Activated CD4-positive, alpha-beta T cell treated with anti-CD3 and anti-CD28 coated beads, Interleukin-2, amount 10 ng/mL, durations not matched to agents 24 days and 14 days (primary cell): ENCODE measurements at regions not wholly inside any gene's neighbourhood (a gene's known extent, or its start where the extent isn't known, plus 50 kb on each side); places are given as distances from the start of the nearest gene placed in this dataset.
A peak's percentile ranks its signal among the peaks of the same experiment; 100 is the strongest.
"Not testable (repeated sequence)": the region's sequence is repeated elsewhere in the genome, so short reads cannot be mapped to it uniquely, and the experiment has no call there.

Experiments
- DNase-seq: peaks from one replicate; pipeline ENCODE4 v3.0.0; 2022
- H3K27ac Mint-ChIP-seq: one replicate; pipeline ENCODE4 v1.8.0; 2022; ENCODE audit warnings: mild to moderate bottlenecking, mixed read lengths
- H3K27me3 Mint-ChIP-seq: one replicate; pipeline ENCODE4 v1.8.0; 2022; ENCODE audit warnings: mixed read lengths
- H3K36me3 Mint-ChIP-seq: one replicate; pipeline ENCODE4 v1.8.0; 2022; ENCODE audit warnings: low read depth, mild to moderate bottlenecking, mixed read lengths
- H3K4me1 Mint-ChIP-seq: one replicate; pipeline ENCODE4 v1.8.0; 2021; ENCODE audit warnings: mixed read lengths
- H3K4me3 Mint-ChIP-seq: one replicate; pipeline ENCODE4 v1.8.0; 2022; ENCODE audit warnings: mild to moderate bottlenecking, moderate library complexity, mixed read lengths
- H3K9me3 Mint-ChIP-seq: one replicate; pipeline ENCODE4 v1.8.0; 2021; ENCODE audit warnings: mixed read lengths
- intact Hi-C: fragments of 100-400 bp; cut with micrococcal nuclease; formaldehyde crosslinking; loops from one replicate; pipeline ENCODE4 v1.15.1; 2023

GRCh38 chr2:87352178-87352934 lies 330.7 kb upstream of the PLGLB1 start:
- H3K4me1 Mint-ChIP-seq, H3K36me3 Mint-ChIP-seq, H3K27ac Mint-ChIP-seq, H3K27me3 Mint-ChIP-seq, H3K4me3 Mint-ChIP-seq, intact Hi-C loops, DNase-seq, H3K9me3 Mint-ChIP-seq: not testable (repeated sequence)

DNA sequence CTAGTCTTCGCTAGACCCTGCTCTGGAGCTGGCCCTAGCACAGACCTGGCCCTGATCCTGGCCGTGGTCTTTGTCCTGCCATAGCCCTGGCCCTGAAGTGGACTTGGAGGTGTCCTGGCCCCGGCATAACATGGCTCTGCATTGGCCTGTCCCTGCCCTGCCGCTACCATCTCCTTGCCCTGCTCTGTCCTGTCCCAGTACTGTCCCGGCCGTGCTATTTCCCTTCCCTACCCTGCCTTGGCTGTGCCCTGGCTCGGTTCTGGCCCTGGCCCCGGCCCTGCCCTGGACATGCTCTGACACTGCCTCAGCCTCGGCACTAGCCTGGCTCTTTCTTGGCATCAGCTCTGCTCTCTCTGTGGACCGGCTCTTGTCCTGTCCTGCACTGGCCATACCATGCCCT lies 331.8 kb upstream of the PLGLB1 start:
- H3K36me3 Mint-ChIP-seq, H3K27ac Mint-ChIP-seq, intact Hi-C loops, DNase-seq, H3K27me3 Mint-ChIP-seq, H3K4me3 Mint-ChIP-seq, H3K4me1 Mint-ChIP-seq, H3K9me3 Mint-ChIP-seq: not testable (repeated sequence)

DNA sequence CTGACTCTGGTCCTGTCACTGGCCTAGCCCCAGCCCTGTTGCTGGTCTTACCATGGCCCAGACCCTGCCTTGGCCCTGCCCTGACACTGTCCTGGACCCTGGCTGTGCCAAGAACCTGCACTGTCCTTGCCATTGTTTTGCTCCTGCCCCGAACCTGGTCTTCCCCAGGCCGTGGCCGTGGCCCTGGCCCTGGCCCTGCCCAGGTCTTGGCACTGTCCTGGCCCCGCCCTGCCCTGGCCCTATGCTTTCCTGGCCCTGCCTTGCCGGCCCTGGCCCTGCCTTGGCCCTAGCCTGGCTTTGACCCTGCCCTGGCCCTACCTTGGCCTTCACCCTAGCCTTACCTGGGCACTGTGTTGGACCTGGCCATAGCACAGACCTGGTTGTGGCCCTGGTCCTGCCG lies 332.5 kb upstream of the PLGLB1 start:
- DNase-seq, H3K4me1 Mint-ChIP-seq, H3K27me3 Mint-ChIP-seq, H3K9me3 Mint-ChIP-seq, H3K27ac Mint-ChIP-seq, H3K4me3 Mint-ChIP-seq, intact Hi-C loops, H3K36me3 Mint-ChIP-seq: not testable (repeated sequence)

- H3K9me3 Mint-ChIP-seq, H3K36me3 Mint-ChIP-seq, DNase-seq, H3K4me3 Mint-ChIP-seq, H3K4me1 Mint-ChIP-seq, H3K27me3 Mint-ChIP-seq, H3K27ac Mint-ChIP-seq, intact Hi-C loops: not testable (repeated sequence)
Measured at GRCh38 chr2:87360250-87360649, 338.6 kb upstream of the PLGLB1 start.

DNA sequence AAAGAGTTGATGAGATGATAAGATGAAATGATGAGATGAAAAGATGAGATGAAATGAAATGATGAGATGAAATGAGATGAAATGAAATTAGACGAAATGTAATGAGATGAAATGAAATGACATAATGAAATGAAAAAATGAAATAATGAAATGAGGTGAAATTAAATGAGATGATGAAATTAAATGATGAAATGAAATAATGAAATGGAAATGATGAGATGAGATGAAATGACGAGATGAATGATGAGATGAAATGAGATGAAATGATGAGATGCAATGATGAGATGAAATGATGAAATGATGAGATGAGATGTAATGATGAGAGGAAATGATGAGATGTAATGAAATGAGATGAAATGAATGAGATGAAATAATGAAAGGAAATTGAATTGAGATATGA lies 339.3 kb upstream of the PLGLB1 start:
- H3K9me3 Mint-ChIP-seq, H3K4me3 Mint-ChIP-seq, H3K36me3 Mint-ChIP-seq, DNase-seq, H3K4me1 Mint-ChIP-seq, intact Hi-C loops, H3K27me3 Mint-ChIP-seq, H3K27ac Mint-ChIP-seq: not testable (repeated sequence)

DNA sequence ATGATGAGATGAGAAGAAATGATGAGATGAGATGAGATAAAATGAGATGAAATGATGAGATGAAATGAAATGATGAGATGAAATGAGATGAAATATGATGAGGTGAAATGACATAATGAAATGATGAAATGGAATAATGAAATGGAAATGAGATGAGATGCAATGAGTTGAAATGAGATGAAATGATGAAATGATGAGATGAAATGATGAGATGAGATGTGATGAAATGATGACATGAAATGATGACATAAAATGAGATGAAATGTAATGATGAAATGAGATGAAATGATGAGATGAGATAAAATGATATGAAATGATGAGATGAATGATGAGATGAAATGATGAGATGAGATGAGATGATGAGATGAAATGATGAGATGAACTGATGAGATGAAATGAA lies 340.2 kb upstream of the PLGLB1 start:
- H3K27ac Mint-ChIP-seq, H3K4me1 Mint-ChIP-seq, H3K9me3 Mint-ChIP-seq, intact Hi-C loops, H3K27me3 Mint-ChIP-seq, H3K4me3 Mint-ChIP-seq, H3K36me3 Mint-ChIP-seq, DNase-seq: not testable (repeated sequence)

- H3K9me3 Mint-ChIP-seq, DNase-seq, H3K4me3 Mint-ChIP-seq, H3K36me3 Mint-ChIP-seq, H3K27me3 Mint-ChIP-seq, H3K4me1 Mint-ChIP-seq, H3K27ac Mint-ChIP-seq, intact Hi-C loops: not testable (repeated sequence)
Measured at GRCh38 chr2:87364379-87364778, 342.7 kb upstream of the PLGLB1 start.

GRCh38 chr2:87365038-87365437 lies 343.4 kb upstream of the PLGLB1 start:
- H3K27me3 Mint-ChIP-seq, DNase-seq, H3K36me3 Mint-ChIP-seq, H3K4me3 Mint-ChIP-seq, intact Hi-C loops, H3K9me3 Mint-ChIP-seq, H3K4me1 Mint-ChIP-seq, H3K27ac Mint-ChIP-seq: not testable (repeated sequence)

DNA sequence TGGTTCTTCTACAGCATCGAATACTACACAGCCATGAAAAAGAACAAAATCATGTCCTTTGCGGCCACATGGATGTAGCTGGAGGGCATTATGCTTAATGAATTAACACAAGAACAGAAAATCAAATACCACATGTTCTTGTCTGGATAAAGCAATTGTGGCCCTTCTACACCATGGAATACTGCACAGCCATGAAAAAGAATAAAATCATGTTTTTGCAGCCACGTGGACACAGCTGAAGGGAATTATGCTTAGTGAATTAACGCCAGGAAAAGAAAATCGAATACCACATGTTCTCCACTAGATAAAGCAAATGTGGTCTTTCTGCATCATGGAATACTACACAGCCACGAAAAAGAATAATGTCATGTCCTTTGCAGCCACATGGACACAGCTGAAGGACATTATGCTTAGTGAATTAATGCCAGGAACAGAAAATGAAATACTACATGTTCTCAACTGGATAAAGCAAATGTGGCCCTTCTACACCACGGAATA lies 361.8 kb upstream of the PLGLB2 start:
- H3K27me3 Mint-ChIP-seq, H3K4me1 Mint-ChIP-seq, intact Hi-C loops, H3K27ac Mint-ChIP-seq, H3K4me3 Mint-ChIP-seq, DNase-seq, H3K9me3 Mint-ChIP-seq, H3K36me3 Mint-ChIP-seq: not testable (repeated sequence)

GRCh38 chr2:87395784-87396183 lies 352.1 kb upstream of the PLGLB2 start:
- H3K27ac Mint-ChIP-seq, H3K36me3 Mint-ChIP-seq, H3K4me1 Mint-ChIP-seq, H3K9me3 Mint-ChIP-seq, H3K4me3 Mint-ChIP-seq, H3K27me3 Mint-ChIP-seq, intact Hi-C loops: not testable (repeated sequence)
- peak; percentile 45 for DNase-seq

GRCh38 chr2:87396551-87397265 lies 351.2 kb upstream of the PLGLB2 start:
- H3K36me3 Mint-ChIP-seq, H3K4me3 Mint-ChIP-seq, intact Hi-C loops, H3K9me3 Mint-ChIP-seq, H3K4me1 Mint-ChIP-seq, H3K27me3 Mint-ChIP-seq, H3K27ac Mint-ChIP-seq: not testable (repeated sequence)
- DNase-seq = peak; percentile 49

- H3K27ac Mint-ChIP-seq, H3K36me3 Mint-ChIP-seq, H3K4me1 Mint-ChIP-seq, H3K27me3 Mint-ChIP-seq, H3K4me3 Mint-ChIP-seq, H3K9me3 Mint-ChIP-seq, intact Hi-C loops: not testable (repeated sequence)
- DNase-seq = peak; percentile 41
Measured at GRCh38 chr2:87397276-87398065, 350.4 kb upstream of the PLGLB2 start.

GRCh38 chr2:87398567-87399305 lies 349.2 kb upstream of the PLGLB2 start:
- intact Hi-C loops, H3K9me3 Mint-ChIP-seq, H3K27me3 Mint-ChIP-seq, H3K36me3 Mint-ChIP-seq, H3K4me3 Mint-ChIP-seq, H3K4me1 Mint-ChIP-seq, H3K27ac Mint-ChIP-seq: not testable (repeated sequence)
- DNase-seq = peak; percentile 58
